Astrocyte of the hippocampus (primary cell): ENCODE measurements at regions not wholly inside any gene's neighbourhood (a gene's known extent, or its start where the extent isn't known, plus 50 kb on each side); places are given as distances from the start of the nearest gene placed in this dataset.
"Not testable (repeated sequence)": the region's sequence is repeated elsewhere in the genome, so short reads cannot be mapped to it uniquely, and the experiment has no call there.

Experiments
- DNase-seq: peaks from one replicate; pipeline ENCODE4 v3.0.0; 2011; ENCODE audit warnings: low read depth, low spot score

DNA sequence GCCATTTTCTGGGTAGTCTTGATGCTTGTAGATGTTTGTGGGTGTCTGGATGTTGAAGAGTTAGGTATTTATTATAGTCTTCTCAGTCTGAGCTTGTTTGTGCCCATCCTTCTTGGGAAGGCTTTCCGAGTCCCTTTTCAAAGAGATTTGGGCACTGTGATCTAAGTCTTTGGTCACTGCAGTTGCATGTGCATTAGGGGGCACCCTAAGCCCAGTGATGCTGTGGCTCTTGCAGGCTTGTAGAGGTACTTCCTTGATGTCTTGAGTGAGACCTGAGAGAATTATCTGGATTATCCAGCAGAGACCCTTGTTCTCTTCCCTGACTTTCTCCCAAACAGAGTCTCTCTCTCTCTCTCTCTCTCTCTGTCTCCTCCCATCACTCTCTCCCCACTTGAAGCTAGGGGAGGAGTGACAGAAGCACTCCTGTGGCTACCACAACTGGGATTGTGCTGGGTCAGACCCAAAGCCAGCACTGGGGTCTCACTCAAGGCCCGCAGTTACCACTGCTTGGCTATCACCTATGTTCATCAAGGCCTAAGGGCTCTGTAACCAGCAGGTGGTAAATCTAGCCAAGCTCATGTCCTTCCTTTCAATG lies 68.5 kb downstream of the TMCO5A start:
- DNase-seq = peak; percentile 79

DNA sequence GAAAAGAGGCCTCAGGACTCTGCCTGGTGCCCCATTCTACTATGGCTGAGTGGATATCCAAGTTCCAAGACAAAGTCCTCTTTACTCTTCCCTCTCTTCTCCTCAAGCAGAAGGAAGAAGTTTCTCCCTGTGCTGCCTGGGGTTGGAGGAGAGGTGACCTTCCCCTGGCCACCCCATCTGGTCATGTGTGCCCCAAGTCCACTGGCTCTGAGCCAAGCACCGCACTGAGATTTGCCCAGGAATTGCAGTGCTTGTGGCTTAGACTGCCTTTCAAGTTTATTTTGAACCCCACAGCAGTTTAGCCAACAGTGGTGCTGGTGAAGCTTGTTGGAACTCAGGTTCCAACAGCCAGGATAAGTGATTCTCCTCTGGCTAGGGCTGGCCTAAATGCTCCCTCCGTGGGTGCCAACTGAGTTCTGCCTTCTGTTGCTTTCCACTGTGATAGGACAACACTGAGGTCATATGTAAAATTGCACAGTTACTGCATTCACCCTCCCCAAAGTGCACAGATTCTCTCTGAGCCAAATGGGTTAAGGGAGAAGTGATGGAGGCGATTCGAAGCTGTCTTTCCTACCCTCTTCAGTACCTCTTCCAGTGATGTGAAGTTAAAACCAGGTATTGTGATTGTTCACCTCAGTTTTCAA lies 69.9 kb downstream of the TMCO5A start:
- no peak for DNase-seq

DNA sequence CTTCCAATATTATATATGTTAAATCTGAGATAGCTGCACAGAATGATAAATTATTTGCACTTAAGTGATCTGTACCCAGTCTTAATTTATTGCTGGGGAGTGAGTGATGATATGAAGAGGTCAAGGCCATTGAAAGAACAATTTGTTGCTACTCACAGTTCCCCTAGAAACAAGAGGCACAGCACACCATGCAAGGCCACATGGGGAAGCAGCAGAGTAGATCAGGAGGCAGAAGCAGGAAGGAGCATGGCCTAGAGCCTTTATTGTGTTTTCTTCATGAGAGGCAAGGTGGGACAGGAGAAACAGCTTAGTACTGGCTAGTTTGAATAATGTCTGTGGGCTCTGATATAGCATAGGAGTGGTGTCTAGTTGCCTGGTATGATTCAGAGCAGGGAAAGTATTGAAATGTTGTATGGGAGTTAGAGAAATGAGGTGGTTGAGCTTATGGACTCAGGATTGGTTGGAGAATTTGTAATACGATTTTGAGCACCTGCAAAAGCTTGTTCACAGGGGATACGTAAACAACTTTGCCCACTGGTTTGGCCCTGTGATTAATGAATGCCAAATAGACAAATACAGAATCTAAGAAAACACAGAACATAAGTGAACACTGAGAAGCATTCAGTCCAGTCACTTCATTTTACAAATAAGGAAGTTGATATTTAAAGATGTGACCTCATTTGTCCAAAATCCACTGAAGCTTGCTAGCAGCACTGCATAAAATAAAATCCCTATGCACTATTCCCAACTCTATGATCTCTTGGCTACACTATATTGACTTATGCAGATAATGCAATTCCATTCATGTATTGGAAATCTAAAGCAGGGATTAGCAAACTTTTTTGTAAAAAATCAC lies 71.7 kb downstream of the TMCO5A start:
- DNase-seq = no peak

DNA sequence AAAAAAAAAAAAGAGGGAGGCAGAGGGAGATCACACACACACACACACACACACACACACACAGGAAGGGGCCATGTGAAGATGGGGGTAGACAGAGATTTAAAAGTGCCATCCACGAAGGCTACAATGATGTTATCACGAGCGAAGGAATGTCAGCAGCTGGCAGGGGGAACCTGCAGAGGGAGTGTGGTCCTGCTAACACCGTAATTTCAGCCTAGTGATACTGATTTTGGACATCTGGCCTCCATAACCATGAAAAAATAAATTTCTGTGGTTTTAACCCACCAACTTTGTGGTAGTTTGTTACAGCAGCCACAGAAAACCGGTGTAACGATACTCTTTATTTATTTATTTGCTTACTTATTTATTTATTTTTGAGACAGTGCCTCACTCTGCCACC lies 76.0 kb downstream of the TMCO5A start:
- DNase-seq = no peak

DNA sequence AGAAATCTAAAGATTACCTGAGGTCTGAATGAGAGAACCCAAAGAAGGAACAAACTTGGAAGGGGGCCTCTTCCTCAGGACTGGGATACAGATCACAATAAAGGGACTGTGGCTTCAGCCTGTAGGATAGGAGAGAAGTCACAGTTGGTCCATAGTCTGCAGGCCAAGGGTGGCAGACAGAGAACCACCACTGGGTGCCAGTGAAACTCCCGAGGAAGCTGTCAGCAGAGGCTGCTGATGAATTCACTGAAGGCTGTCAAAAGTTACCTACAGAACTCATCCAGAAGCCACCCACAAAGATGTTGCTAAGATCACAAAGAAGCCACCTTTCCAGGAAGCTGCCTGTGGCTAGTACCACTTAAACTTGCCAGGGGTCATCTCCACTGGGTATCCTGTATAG lies 78.5 kb downstream of the TMCO5A start:
- DNase-seq = no peak

DNA sequence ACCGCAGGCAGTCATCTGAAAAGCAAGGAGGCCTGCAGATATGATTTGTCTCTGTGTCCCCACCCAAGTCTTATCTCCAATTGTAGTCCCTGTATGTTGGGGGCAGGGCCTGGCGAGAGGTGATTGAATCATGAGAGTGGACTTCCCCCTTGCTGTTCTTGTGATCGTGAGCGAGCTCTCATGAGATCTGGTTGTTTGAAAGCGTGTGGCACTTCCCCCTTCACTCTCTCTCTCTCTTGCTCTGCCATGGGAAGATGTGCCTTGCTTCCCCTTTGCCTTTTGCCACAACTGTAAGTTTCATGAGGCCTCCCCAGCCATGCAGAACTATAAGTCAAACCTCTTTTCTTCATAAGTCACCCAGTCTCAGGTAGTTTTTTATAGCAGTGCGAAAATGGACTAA lies 83.3 kb downstream of the TMCO5A start:
- DNase-seq = no peak

DNA sequence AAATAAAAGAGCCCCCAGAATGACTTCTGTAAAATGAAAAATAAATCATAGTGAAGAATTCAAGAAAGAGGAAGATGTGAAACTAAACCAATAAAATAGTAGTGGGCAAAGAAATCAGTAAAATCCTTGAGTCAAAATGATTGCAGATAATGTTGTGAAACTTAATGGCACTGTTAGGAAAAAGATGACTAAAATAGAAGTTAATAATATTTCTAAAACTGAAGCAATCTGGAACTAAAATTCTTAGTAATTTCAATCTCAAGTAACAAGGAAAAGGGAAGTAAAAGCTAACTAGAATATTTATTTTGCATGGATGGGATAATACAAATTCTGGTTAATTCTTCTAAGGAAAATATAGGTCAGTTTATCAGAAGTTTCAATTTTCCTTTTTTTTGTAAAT lies 84.6 kb downstream of the TMCO5A start:
- no peak for DNase-seq

DNA sequence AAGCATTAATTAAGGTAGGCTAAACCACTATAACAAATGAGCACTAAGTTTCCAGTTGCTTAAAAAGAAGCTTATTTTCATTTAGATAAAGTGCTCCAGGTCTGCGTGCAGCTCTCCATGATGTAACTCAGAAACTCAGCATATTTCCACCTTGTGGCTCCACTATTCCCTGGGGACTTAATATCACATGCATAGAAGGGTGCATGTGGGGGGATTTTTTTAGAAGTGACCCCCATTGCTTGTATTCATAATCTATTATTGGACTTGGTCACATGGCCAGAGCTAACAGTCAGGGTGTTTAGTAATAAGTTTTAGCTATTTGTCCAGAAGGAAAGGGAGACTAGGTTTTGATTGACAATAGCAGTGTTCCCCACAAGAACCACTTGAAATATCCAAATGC lies 86.8 kb downstream of the TMCO5A start:
- DNase-seq = no peak

DNA sequence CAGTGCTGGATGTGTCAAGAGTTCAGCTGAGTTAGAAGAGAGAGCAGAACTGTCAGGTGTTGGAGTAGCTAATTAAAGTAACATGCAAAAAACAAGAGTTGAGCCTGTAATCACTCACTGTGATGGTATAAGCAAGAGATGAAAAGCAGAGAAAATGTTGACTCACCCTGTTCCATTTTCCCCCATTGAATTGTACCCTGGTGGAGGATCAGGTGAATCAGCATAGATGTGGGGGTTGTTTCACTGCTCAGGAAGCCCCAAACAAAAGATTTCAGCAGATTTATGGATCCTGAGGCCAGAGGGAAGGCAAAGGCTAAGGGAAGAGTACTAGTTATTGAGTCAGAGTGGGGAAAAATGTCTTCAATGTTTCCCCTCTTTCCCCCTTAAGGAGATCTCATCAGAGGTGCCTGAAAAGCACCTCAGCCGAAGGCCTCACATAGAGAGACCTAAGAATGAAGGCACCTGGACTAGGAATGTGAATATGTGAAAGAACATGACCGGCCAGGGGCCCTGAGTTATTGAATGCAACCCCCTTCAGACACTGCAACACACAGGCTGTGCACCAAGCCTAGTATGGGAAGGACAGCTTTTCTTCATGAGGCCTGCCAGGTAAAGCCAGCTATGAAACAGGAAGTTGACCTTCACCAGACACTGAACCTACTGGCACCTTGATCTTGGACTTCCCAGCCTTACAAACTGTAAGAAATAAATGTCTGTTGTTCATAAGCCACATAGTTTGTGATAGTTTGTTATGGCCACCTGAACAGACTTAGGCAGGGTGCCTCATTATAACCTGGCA lies 90.1 kb downstream of the TMCO5A start:
- DNase-seq = no peak

DNA sequence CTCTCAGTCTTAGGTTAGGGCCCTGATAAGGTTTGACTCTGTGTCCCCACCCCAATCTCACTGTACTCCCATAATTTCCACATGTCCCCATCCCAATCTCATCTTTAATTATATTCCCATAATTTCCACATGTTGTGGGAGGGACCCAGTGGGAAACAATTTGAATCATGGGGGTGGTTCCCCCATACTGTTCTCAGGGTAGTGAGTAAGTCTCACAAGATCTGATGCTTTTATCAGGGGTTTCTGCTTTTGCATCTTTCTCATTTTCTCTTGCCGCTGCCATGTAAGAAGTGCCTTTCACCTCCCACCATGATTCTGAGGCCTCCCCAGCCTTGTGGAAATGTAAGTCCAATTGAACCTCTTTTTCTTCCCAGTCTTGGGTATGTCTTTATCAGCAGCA lies 91.2 kb downstream of the TMCO5A start:
- not testable (repeated sequence) for DNase-seq

DNA sequence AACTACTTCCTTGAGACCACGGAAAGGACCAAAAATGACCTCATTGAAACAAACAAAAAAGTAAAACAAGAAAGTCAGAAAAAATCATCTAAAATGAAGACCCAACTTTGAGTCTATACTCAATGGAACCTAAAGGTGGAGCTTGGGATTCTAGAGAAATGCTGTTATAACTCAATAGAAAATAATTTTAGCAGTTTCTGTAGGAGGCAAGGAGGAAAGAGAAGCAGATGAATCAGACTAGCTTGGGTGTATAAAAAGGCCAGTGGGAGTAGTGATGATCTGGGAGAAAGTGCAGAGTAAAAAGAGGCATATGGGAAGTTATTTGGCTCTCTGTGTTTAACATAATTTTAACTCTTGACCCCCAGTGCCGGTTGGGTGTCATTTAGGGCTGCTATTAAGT lies 94.4 kb downstream of the TMCO5A start:
- no peak for DNase-seq

DNA sequence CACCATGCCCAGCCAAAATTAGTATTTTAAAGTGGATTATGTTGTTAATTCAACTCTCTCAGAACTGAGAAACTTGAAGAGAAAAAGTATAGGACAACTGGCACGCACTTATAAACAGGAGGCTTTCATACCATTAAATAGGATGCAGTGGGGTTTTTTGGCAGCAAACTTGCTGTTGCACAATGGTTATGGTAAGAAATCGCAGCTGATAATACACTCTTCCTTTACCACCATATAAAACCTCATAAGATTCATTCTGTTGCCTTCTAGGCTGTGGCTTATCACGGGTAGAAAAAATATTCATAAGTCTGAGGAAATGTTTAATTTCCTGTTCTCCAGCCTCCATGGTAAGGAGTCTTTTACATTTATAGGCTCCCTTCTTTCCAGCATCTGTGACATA lies 95.3 kb downstream of the TMCO5A start:
- no peak for DNase-seq

DNA sequence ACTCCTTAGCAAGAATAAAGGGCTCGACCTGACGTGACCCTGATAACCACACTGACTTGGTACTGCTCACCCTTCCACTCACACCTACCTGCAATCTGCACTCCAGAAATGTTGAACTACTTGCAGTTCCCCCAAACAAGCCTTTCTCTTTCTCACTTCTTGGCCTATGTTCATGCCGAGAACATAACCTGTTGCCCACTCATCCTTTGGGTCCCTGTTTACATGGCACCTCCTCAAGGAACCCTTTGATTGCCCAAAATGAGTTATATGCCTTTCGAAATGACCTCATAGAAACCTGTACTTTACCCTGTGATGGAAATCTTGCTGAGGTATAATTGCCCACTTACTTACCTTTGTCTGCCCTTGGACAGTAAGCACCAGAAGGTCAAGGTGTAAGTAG lies 96.2 kb downstream of the TMCO5A start:
- no peak for DNase-seq

DNA sequence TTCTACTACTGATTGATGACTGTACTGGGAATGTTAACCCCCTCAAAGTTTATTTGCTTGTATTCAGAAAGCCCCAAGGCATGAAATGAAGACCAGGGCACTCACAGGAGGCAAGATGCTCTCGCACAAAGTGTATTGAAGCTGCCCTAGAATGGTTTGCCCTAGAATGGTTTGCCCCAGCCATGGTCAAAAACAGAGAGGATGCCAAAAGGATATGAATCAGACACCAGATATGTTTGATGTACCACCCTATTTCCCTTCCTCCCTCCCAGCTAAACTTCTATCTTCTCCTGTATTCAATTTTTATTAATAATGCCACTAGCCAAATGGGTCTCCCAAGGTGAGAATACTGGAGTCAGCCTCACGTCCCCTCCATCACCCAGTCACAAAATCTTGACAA lies 101.3 kb downstream of the TMCO5A start:
- no peak for DNase-seq

DNA sequence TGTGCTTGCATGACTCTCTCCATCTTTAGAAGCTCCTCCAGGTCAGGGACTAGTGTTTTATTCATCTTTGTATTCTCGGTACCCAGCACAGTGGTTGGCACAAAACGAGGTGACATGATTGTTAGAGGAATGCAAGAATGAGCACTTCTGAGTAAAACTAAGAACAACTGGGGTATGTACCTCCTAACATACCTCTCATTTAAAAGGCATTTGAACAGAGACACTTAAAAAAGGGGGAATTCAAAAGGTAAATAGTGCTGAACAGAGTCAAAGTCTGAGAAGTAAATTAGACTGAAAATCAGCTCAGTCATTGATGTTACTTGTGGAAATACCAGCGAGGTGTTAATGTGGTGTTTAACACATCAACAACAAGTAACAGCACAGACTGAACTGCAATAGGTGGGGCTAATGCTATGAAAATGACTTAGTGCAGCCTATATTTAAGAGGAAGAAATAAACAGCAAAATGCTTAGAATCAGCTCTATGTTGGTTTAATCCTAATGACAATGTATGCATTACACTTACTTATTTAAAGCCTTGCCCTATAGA lies 102.4 kb downstream of the TMCO5A start:
- DNase-seq = no peak

DNA sequence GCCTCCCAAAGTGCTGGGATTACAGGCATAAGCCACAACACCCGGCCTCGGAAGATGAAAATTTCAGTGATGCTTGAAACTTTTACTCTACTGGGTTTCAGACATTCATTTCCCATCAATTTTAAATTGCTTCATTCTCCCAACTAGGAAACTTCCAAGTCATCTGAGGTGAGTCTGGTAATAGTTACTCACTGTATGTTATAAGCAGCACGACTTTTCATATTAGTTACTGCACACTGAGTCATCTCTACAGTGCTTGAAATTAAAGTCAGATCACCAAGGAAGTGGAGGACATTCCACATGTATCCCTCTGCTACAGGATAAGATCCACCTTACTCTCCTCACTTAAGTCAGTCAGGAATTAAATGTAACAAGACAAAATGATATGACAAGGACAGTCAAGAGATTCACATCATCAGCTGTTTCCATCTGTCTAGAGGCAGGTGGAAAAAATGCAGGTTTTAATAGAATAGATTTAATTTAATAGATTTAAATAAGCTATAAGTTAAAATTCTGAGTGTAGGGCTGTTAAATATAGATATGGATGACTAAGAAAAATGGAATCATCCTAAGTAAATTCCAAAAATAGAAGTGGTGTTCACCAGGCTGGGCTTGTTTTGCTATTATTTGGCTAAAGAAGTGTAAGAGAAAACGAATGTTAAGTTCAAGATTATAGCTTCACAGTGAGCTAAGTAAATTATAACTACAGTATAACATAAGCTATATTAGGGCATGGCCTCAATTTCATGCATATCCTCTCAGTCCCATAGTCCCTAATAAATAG lies 104.4 kb downstream of the TMCO5A start:
- peak; percentile 31 for DNase-seq

DNA sequence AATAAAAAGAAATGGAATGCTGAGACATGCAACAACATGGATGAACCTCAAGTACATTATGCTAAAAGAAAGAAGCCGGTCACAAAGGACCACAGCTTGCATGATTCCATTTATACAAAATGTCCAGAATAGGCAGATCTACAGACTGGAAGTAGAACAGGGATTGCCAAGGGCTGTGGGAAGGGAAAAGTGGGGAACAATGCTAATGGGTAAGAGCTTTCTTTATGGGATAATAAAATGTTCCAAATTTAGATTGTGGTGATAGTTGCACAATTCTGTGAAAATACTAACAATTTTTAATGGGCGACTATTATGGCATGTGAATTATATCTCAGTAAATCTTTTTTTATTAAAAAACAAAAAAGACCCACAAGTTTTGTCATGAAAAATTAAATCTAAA lies 106.2 kb downstream of the TMCO5A start:
- no peak for DNase-seq

DNA sequence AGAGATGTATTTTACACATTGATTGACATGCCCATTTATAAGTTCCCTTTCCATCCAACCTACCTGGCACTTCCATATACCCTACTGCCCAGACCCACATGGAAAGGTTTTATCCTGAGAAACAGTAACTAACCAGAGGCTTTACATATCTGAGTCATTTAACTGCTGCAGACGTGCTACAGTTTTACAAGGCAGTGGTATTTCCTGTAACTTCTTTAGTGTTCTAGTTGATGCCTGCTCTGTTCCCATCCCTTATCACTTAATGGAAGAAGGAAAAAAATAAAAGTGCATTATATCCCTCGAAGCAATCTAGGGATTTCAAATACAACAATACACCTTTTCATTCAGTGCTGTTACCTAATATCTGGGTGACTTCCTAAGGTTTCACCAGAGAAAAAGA lies 107.1 kb downstream of the TMCO5A start:
- DNase-seq = no peak

DNA sequence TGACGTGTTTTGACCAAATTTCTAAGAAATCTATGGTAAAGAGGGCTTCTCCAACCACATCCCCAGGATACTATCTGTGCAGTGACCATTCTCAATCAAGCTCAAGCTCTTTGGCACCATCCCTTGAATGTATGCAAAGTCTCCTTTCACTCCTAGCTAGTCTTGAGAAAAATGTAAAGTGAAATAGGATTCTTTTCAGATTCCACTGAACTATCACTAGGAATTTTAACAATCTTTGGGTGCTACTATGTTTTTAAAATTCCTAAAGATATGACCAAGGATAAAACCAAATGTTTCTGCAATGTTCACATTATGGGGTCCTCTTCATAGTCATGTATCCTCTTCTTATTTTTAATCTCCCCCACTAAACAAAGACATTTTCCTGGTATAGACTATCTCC lies 107.8 kb downstream of the TMCO5A start:
- DNase-seq = no peak

DNA sequence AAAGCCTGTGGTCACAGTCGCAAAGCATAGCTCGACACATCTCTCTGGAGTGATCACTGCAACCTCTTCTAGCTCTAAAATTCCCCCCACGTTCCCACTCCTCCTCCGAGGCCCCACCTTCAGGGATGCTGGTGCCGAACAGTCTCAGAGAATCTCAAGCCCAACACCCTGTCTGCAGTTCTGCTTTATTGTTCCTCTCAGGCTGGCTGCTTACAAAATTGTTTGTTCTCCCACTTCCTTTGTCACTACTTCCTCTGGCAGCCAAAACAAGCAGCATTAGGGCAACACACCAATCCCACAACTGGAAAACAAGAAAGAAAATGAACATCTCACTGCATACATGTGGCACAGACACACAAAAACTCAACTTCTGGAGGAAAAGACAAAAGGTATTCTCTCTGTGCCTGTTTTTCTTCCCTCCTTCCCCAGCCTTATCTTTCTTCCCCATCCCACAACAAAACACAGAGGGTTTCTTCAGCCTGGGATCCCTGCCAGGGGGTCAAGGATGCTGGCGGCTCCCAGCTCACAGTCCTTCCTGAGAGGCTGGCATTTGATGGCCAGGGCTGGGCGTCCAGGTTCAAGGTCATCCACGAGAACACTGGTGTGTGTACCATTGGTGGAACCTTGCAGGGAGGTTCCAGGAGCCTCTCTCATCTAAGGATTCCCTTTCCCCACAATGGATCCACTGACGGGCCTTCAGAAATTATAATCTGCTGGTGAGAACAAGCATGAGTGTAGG lies 108.4 kb downstream of the TMCO5A start:
- peak; percentile 58 for DNase-seq
